ENCODE measurements at regions not wholly inside any gene's neighbourhood (a gene's known extent, or its start where the extent isn't known, plus 50 kb on each side); places are given as distances from the start of the nearest gene placed in this dataset.
A peak's percentile ranks its signal among the peaks of the same experiment; 100 is the strongest.

GRCh38 chr13:48160606-48161278 is 65.8 kb upstream of the MED4 start:
- H3K4me3 ChIP-seq (ENCODE audit: low read length in 3 of 3) = no peak overlapping the region
- peaks cover 2 to 8% (median 8%) of the 10 kb centered on the region in 3 donors for H3K4me1 ChIP-seq (ENCODE audit: control insufficient read depth in 3 of 3, insufficient read depth in 3 of 3, low read length in 3 of 3)
- H3K27ac ChIP-seq (ENCODE audit: low read depth, low read length) = peak overlapping the region; percentile 81
- no peaks in the 10 kb centered on the region for H3K36me3 ChIP-seq (ENCODE audit: control insufficient read depth in 3 of 3, insufficient read depth in 3 of 3, low read length in 3 of 3)
- H3K9me3 ChIP-seq (ENCODE audit: control insufficient read depth in 3 of 3, low read length in 3 of 3) = no peaks in the 10 kb centered on the region
- H3K27me3 ChIP-seq (ENCODE audit: control insufficient read depth in 3 of 3, insufficient read depth in 3 of 3, low read length in 3 of 3) = no peaks in the 10 kb centered on the region
- H3K9ac ChIP-seq (ENCODE audit: low read depth in 1 of 3, low read length in 3 of 3) = no peak overlapping the region

DNA sequence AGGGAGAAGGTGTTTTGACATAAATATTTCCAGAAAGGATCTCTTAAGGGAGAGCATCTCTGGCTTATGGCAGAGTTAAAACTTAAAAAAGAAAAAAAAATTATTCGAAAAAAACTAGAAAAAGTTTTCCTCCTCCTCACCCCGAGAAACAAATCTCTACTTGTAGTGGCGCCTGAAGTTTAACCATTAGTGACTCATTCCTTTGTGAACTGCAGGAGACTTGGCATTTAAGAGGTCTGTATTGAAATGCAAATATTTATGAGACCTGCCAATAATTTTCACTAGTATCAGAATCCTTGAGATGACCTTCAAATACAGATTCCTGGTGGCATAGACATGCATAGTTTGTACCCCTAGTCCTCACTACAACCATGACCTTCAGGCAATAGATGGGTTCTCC is 64.9 kb upstream of the MED4 start:
- Histone ChIP-seq H3K4me3 (ENCODE audit: low read length in 3 of 3) (no peak overlapping the region), H3K36me3 (ENCODE audit: control insufficient read depth in 3 of 3, insufficient read depth in 3 of 3, low read length in 3 of 3) (no peaks in the 10 kb centered on the region), H3K27ac (ENCODE audit: low read depth, low read length) (peak overlapping the region; percentile 81), H3K9ac (ENCODE audit: low read depth in 1 of 3, low read length in 3 of 3) (no peak overlapping the region), H3K27me3 (ENCODE audit: control insufficient read depth in 3 of 3, insufficient read depth in 3 of 3, low read length in 3 of 3) (no peaks in the 10 kb centered on the region), H3K4me1 (ENCODE audit: control insufficient read depth in 3 of 3, insufficient read depth in 3 of 3, low read length in 3 of 3) (peaks cover 2 to 8% (median 8%) of the 10 kb centered on the region in 3 donors), H3K9me3 (ENCODE audit: control insufficient read depth in 3 of 3, low read length in 3 of 3) (no peaks in the 10 kb centered on the region)

DNA sequence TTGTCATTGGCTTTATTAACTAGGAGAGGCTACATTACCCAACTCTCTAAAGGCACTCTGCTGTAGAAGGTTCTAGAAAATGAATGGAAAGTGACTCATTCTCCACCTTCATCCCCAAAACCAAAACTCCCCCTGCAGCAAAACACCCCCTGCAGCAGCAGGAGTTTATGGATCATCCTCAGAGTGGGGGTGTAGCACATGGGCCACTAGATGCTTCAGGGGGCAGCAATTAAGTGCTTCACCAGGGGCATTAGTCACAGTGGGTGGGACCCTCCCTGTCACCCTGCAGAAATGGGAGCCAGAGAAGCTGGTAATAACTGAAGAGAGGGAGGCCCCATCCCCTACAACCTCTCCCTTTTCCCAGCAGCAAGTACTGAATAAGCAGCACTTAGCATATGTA is 64.5 kb upstream of the MED4 start:
- no peak overlapping the region for H3K27ac ChIP-seq (ENCODE audit: low read depth, low read length)

DNA sequence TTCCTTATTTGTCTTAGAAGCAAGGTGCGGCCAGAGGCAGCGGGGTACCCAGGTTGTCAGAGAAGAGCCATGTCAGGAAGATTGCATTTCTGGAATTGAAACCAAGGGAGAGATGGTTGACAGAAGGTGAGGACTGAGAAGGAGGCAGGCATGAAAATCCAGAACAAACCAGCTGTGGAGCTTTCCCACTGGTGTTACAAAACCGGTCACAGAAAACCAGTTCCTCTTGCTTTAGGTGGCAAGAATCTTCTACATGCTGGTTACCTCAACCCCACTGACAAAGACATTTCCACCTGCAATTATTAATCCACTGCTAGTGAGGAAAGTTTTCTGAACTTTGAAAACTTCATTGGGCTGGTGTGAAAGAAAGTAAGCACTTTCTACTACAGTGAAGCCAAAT is 64.0 kb upstream of the MED4 start:
- no peak overlapping the region for H3K4me3 ChIP-seq (ENCODE audit: low read length in 3 of 3)
- H3K4me1 ChIP-seq (ENCODE audit: control insufficient read depth in 3 of 3, insufficient read depth in 3 of 3, low read length in 3 of 3) = peaks cover 2 to 8% (median 8%) of the 10 kb centered on the region in 3 donors
- no peak overlapping the region for H3K9ac ChIP-seq (ENCODE audit: low read depth in 1 of 3, low read length in 3 of 3)
- H3K36me3 ChIP-seq (ENCODE audit: control insufficient read depth in 3 of 3, insufficient read depth in 3 of 3, low read length in 3 of 3) = no peaks in the 10 kb centered on the region
- no peaks in the 10 kb centered on the region for H3K9me3 ChIP-seq (ENCODE audit: control insufficient read depth in 3 of 3, low read length in 3 of 3)
- no peaks in the 10 kb centered on the region for H3K27me3 ChIP-seq (ENCODE audit: control insufficient read depth in 3 of 3, insufficient read depth in 3 of 3, low read length in 3 of 3)
- H3K27ac ChIP-seq (ENCODE audit: low read depth, low read length) = no peak overlapping the region

More for the DNA sequence above, 64.5 kb upstream of the MED4 start:
- Histone ChIP-seq H3K9ac (ENCODE audit: low read depth in 1 of 3, low read length in 3 of 3) (no peak overlapping the region), H3K4me3 (ENCODE audit: low read length in 3 of 3) (no peak overlapping the region), H3K9me3 (ENCODE audit: control insufficient read depth in 3 of 3, low read length in 3 of 3) (no peaks in the 10 kb centered on the region), H3K36me3 (ENCODE audit: control insufficient read depth in 3 of 3, insufficient read depth in 3 of 3, low read length in 3 of 3) (no peaks in the 10 kb centered on the region), H3K27me3 (ENCODE audit: control insufficient read depth in 3 of 3, insufficient read depth in 3 of 3, low read length in 3 of 3) (no peaks in the 10 kb centered on the region), H3K4me1 (ENCODE audit: control insufficient read depth in 3 of 3, insufficient read depth in 3 of 3, low read length in 3 of 3) (peaks cover 2 to 8% (median 8%) of the 10 kb centered on the region in 3 donors)

DNA sequence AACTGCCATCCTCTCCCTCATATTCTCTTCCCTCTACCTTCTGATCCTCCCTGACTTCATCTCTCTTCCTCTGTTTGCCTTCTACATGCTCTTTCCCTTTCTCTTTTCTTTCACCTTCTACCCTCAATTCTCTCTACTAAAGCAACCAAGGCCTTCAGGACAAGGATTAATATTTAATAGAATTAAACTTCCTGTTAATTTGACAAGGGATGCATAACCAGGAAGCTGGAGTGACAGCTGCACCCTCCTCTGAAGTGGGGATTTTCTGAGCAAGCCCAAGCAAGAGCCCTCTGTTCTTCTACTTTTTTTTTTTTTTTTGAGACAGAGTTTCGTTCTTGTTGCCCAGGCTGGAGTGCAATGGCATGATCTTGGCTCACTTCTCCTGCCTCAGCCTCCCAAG is 63.4 kb upstream of the MED4 start:
- H3K27me3 ChIP-seq (ENCODE audit: control insufficient read depth in 3 of 3, insufficient read depth in 3 of 3, low read length in 3 of 3) = no peaks in the 10 kb centered on the region
- H3K9me3 ChIP-seq (ENCODE audit: control insufficient read depth in 3 of 3, low read length in 3 of 3) = no peaks in the 10 kb centered on the region
- H3K27ac ChIP-seq (ENCODE audit: low read depth, low read length) = no peak overlapping the region
- H3K4me3 ChIP-seq (ENCODE audit: low read length in 3 of 3) = no peak overlapping the region
- H3K36me3 ChIP-seq (ENCODE audit: control insufficient read depth in 3 of 3, insufficient read depth in 3 of 3, low read length in 3 of 3) = no peaks in the 10 kb centered on the region
- H3K4me1 ChIP-seq (ENCODE audit: control insufficient read depth in 3 of 3, insufficient read depth in 3 of 3, low read length in 3 of 3) = peaks cover 2 to 8% (median 8%) of the 10 kb centered on the region in 3 donors
- no peak overlapping the region for H3K9ac ChIP-seq (ENCODE audit: low read depth in 1 of 3, low read length in 3 of 3)

- Histone ChIP-seq H3K27ac (ENCODE audit: low read depth, low read length) (peak overlapping the region; percentile 19), H3K9ac (ENCODE audit: low read depth in 1 of 3, low read length in 3 of 3) (no peak overlapping the region), H3K9me3 (ENCODE audit: control insufficient read depth in 3 of 3, low read length in 3 of 3) (no peaks in the 10 kb centered on the region), H3K36me3 (ENCODE audit: control insufficient read depth in 3 of 3, insufficient read depth in 3 of 3, low read length in 3 of 3) (no peaks in the 10 kb centered on the region), H3K4me3 (ENCODE audit: low read length in 3 of 3) (no peak overlapping the region), H3K27me3 (ENCODE audit: control insufficient read depth in 3 of 3, insufficient read depth in 3 of 3, low read length in 3 of 3) (no peaks in the 10 kb centered on the region), H3K4me1 (ENCODE audit: control insufficient read depth in 3 of 3, insufficient read depth in 3 of 3, low read length in 3 of 3) (peaks cover 0 to 8% (median 6%) of the 10 kb centered on the region in 3 donors)
Observed at GRCh38 chr13:48156466-48156865, 61.6 kb upstream of the MED4 start.

DNA sequence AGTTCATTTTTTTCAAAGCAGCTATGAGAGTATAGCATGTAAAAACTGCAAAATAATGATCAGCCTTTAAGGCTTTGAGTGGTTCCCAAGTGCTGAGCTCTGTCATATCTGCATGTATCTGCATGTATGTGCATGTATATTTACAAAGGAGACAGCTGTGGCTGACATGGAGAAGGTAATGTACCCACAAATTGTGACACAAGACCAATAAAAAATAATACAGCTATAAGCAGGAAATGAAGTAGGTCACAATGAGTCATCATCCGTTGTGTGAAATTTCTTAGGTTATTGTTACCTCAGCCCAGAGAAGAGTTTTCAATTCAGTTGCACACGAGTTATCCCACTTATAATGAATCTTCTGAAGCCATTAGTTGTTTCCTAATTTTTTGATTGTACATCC is 60.9 kb upstream of the MED4 start:
- H3K4me1 ChIP-seq (ENCODE audit: control insufficient read depth in 3 of 3, insufficient read depth in 3 of 3, low read length in 3 of 3) = peaks cover 0 to 4% (median 2%) of the 10 kb centered on the region in 3 donors
- H3K36me3 ChIP-seq (ENCODE audit: control insufficient read depth in 3 of 3, insufficient read depth in 3 of 3, low read length in 3 of 3) = no peaks in the 10 kb centered on the region
- H3K27me3 ChIP-seq (ENCODE audit: control insufficient read depth in 3 of 3, insufficient read depth in 3 of 3, low read length in 3 of 3) = no peaks in the 10 kb centered on the region
- H3K4me3 ChIP-seq (ENCODE audit: low read length in 3 of 3) = no peak overlapping the region
- no peaks in the 10 kb centered on the region for H3K9me3 ChIP-seq (ENCODE audit: control insufficient read depth in 3 of 3, low read length in 3 of 3)
- no peak overlapping the region for H3K9ac ChIP-seq (ENCODE audit: low read depth in 1 of 3, low read length in 3 of 3)
- peak overlapping the region; percentile 19 for H3K27ac ChIP-seq (ENCODE audit: low read depth, low read length)

DNA sequence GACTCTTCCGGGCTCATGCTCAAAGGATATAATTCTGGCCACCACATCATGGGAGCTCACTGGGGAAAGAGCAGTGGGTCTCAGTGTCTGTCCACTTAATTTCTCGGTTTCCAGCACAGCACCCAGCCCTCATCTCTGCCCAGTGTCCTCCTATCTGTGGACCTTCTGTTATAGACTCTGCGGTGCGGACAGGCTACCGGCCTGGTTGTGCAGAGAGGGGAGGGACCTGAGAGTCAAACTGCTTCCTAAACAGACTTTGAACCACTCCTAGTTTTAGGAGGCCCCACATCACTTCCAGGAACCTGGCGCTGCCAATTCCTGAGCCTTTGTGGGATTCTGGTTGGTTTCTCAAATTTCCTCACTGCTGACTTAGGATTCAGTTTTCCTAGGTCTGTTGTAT is 59.8 kb upstream of the MED4 start:
- Histone ChIP-seq H3K36me3 (ENCODE audit: control insufficient read depth in 3 of 3, insufficient read depth in 3 of 3, low read length in 3 of 3) (no peaks in the 10 kb centered on the region), H3K9me3 (ENCODE audit: control insufficient read depth in 3 of 3, low read length in 3 of 3) (no peaks in the 10 kb centered on the region), H3K4me1 (ENCODE audit: control insufficient read depth in 3 of 3, insufficient read depth in 3 of 3, low read length in 3 of 3) (no peaks in the 10 kb centered on the region), H3K27ac (ENCODE audit: low read depth, low read length) (no peak overlapping the region), H3K4me3 (ENCODE audit: low read length in 3 of 3) (no peak overlapping the region), H3K9ac (ENCODE audit: low read depth in 1 of 3, low read length in 3 of 3) (no peak overlapping the region), H3K27me3 (ENCODE audit: control insufficient read depth in 3 of 3, insufficient read depth in 3 of 3, low read length in 3 of 3) (no peaks in the 10 kb centered on the region)

DNA sequence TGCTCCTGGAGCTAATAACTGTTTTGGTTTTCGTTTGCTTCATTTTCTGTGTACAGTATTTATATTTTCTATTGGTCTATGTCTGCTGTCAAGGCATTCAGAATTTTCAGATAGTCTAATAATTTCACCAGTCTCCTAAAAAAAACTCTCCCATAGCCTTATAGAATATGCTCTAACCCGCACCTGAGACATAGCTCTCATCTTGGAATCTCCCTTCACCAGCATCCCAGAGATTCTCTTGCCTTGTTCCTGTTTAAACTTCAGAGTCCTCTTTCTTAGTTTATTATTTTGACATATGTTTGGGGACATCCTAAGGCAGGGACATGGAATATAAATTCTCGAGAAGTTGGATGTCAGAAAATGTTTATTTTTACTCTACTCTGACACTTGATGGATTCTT is 58.3 kb upstream of the MED4 start:
- H3K4me1 ChIP-seq (ENCODE audit: control insufficient read depth in 3 of 3, insufficient read depth in 3 of 3, low read length in 3 of 3) = no peaks in the 10 kb centered on the region
- no peak overlapping the region for H3K4me3 ChIP-seq (ENCODE audit: low read length in 3 of 3)
- H3K36me3 ChIP-seq (ENCODE audit: control insufficient read depth in 3 of 3, insufficient read depth in 3 of 3, low read length in 3 of 3) = no peaks in the 10 kb centered on the region
- no peak overlapping the region for H3K9ac ChIP-seq (ENCODE audit: low read depth in 1 of 3, low read length in 3 of 3)
- H3K9me3 ChIP-seq (ENCODE audit: control insufficient read depth in 3 of 3, low read length in 3 of 3) = no peaks in the 10 kb centered on the region
- H3K27me3 ChIP-seq (ENCODE audit: control insufficient read depth in 3 of 3, insufficient read depth in 3 of 3, low read length in 3 of 3) = no peaks in the 10 kb centered on the region
- H3K27ac ChIP-seq (ENCODE audit: low read depth, low read length) = no peak overlapping the region

DNA sequence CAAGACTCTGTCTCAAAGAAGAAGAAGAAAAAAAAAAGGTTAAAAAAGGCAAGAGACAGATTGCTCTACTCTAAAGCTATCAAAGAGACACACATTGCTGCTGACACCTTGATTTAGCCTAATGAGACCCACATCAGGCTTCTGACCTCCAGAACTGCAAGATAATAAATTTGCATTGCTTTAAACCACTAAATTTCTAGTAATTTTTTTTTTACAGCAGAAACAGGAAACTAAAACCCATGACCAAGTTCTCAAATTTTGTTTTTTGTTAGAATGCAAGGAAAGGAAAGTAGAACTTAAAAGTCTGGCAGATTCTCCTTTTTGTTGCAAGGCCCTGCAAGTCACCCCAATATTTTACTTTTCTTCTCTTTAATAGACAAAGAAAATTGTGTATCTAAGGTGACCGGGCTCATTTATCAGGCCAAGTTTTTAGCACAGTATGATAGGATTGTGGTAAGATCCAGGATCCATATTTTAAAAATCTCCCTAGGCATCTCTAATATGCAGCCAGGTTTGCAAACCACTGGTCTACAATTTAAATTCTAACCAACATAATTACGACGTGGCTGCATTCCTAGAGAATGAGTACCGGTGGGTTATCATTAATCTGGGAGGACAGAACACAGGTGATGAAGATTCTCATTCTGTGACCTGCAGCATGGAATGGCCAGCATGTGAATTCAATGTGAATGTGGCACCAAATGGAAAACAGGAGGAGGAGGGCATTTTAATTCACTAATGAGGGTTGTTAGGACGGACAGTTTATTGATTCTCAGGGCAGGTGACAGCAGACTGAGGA is 56.7 kb upstream of the MED4 start:
- Histone ChIP-seq H3K27me3 (ENCODE audit: control insufficient read depth in 3 of 3, insufficient read depth in 3 of 3, low read length in 3 of 3) (no peaks in the 10 kb centered on the region), H3K36me3 (ENCODE audit: control insufficient read depth in 3 of 3, insufficient read depth in 3 of 3, low read length in 3 of 3) (no peaks in the 10 kb centered on the region), H3K9ac (ENCODE audit: low read depth in 1 of 3, low read length in 3 of 3) (no peak overlapping the region), H3K9me3 (ENCODE audit: control insufficient read depth in 3 of 3, low read length in 3 of 3) (no peaks in the 10 kb centered on the region), H3K4me3 (ENCODE audit: low read length in 3 of 3) (no peak overlapping the region), H3K27ac (ENCODE audit: low read depth, low read length) (peak overlapping the region; percentile 4), H3K4me1 (ENCODE audit: control insufficient read depth in 3 of 3, insufficient read depth in 3 of 3, low read length in 3 of 3) (no peaks in the 10 kb centered on the region)

Measured in skeletal muscle tissue (tissue), 3 donors.